HCT116 (cell line): ENCODE measurements at regions not wholly inside any gene's neighbourhood (a gene's known extent, or its start where the extent isn't known, plus 50 kb on each side); places are given as distances from the start of the nearest gene placed in this dataset.

ENCODE experiments used
- ATAC-seq: fragments of 200-7000 bp; cut with Tn5 transposase; 2 replicates; pipeline ENCODE4 v1.9.1; 2020; ENCODE audit warnings: mild to moderate bottlenecking, moderate library complexity
- BruUV-seq: library from RNA; stranded (reverse); fragments of 400-500 nt; replicated peaks from 2 replicates; lab custom pipeline; 2021; lab: Mats Ljungman, UMichigan
- CTCF ChIA-PET: fragments of 300-600 bp; sonication (Branson Sonifier 250); formaldehyde crosslinking; loops from one replicate; lab custom pipeline; 2021; ENCODE audit warnings: antibody characterized with exemption; lab: Charles Lee
- POLR2A ChIA-PET: fragments of 300-600, 350-600 bp; sonication (Branson Sonifier 250); formaldehyde crosslinking; loops from one replicate; lab custom pipeline; 2021; ENCODE audit warnings: antibody characterized with exemption; lab: Charles Lee
- RAD21 ChIA-PET, 2 experiments: fragments of 300-600 bp; sonication (Branson Sonifier 250); formaldehyde crosslinking; loops; one replicate each; lab custom pipeline; 2023; ENCODE audit warnings: low total read pairs in 2 of 2; ENCODE audit not compliant: uncharacterized antibody in 2 of 2, unreplicated experiment in 2 of 2, low non-redundant PET in 1 of 2; lab: Charles Lee
- DNase-seq: peaks from one replicate; pipeline ENCODE4 v3.0.0-alpha.2; 2010; ENCODE audit warnings: low read depth, low spot score
- H2AFZ ChIP-seq: fragments of 200-600 bp; shearing (Covaris generic), sonication (generic); 2 replicates; pipeline ENCODE4 v1.6.1; 2017; ENCODE audit warnings: low read depth, mixed run types, mixed read lengths, antibody characterized with exemption, low read length; ENCODE audit not compliant: poor library complexity, severe bottlenecking
- H3K27ac ChIP-seq: 2 replicates; pipeline ENCODE4 v1.5.1; 2012; ENCODE audit warnings: low read depth, low read length
- H3K27me3 ChIP-seq: fragments of 200-600 bp; sonication (generic); 2 replicates; pipeline ENCODE4 v1.6.1; 2016; ENCODE audit warnings: mixed run types, low read length, mixed read lengths; ENCODE audit not compliant: insufficient read depth
- H3K36me3 ChIP-seq, 2 experiments: fragments of 200-500 bp in 1 of 2; fragments of 200-600 bp in 1 of 2; sonication (Bioruptor generic) in 1 of 2; sonication (generic) in 1 of 2; 2 replicates each; pipeline versions ENCODE4 v1.5.1 to v1.6.1; 2014 to 2016; ENCODE audit warnings: low read length in 2 of 2, inconsistent platforms in 1 of 2, mixed read lengths in 1 of 2, mixed run types in 1 of 2; ENCODE audit not compliant: insufficient read depth in 2 of 2, control insufficient read depth in 1 of 2
- H3K4me1 ChIP-seq, 2 experiments: fragments of 200-600 bp in 1 of 2; sonication (generic) in 1 of 2; 2 replicates each; pipeline versions ENCODE4 v1.5.1 to v1.6.1; 2012 to 2017; ENCODE audit warnings: low read length in 2 of 2, inconsistent platforms in 1 of 2, mild to moderate bottlenecking in 1 of 2, mixed read lengths in 1 of 2, mixed run types in 1 of 2, moderate library complexity in 1 of 2; ENCODE audit not compliant: insufficient read depth in 2 of 2, control insufficient read depth in 1 of 2
- H3K4me2 ChIP-seq: fragments of 200-600 bp; sonication (generic); 2 replicates; pipeline ENCODE4 v1.6.1; 2017; ENCODE audit warnings: mixed run types, low read length, mixed read lengths
- H3K4me3 ChIP-seq, 2 experiments: fragments of 200-600 bp in 1 of 2; sonication (generic) in 1 of 2; replicated peaks in 1 of 2; 2 replicates each; pipeline ENCODE4 v1.5.1; 2011 to 2016; ENCODE audit warnings: low read length in 2 of 2, control low read depth in 1 of 2, low read depth in 1 of 2, mild to moderate bottlenecking in 1 of 2, mixed read lengths in 1 of 2, mixed run types in 1 of 2
- H3K79me2 ChIP-seq: fragments of 200-600 bp; sonication (generic); 2 replicates; pipeline ENCODE4 v1.6.1; 2017; ENCODE audit warnings: mild to moderate bottlenecking, mixed run types, low read length, moderate library complexity, mixed read lengths; ENCODE audit not compliant: insufficient read depth
- H3K9ac ChIP-seq: fragments of 200-600 bp; sonication (generic); 2 replicates; pipeline ENCODE4 v1.6.1; 2016; ENCODE audit warnings: low read length, mixed read lengths
- H3K9me2 ChIP-seq: fragments of 200-600 bp; sonication (generic), shearing (Covaris generic); 2 replicates; pipeline ENCODE4 v1.6.1; 2017; ENCODE audit warnings: mixed run types, mild to moderate bottlenecking, moderate library complexity; ENCODE audit not compliant: insufficient read depth
- H3K9me3 ChIP-seq, 2 experiments: fragments of 200-500 bp in 1 of 2; fragments of 200-600 bp in 1 of 2; sonication (Bioruptor generic) in 1 of 2; sonication (generic) in 1 of 2; 2 replicates each; pipeline ENCODE4 v1.6.1; 2014 to 2017; ENCODE audit warnings: low read length in 2 of 2, mixed read lengths in 2 of 2, inconsistent platforms in 1 of 2, low read depth in 1 of 2, mild to moderate bottlenecking in 1 of 2, mixed run types in 1 of 2, moderate library complexity in 1 of 2; ENCODE audit not compliant: control insufficient read depth in 1 of 2, insufficient read depth in 1 of 2
- H4K20me1 ChIP-seq: fragments of 200-600 bp; sonication (generic), shearing (Covaris generic); 2 replicates; pipeline ENCODE4 v1.6.1; 2017; ENCODE audit warnings: mixed run types, mild to moderate bottlenecking, moderate library complexity; ENCODE audit not compliant: insufficient read depth
- ATF3 ChIP-seq: IDR thresholded peaks from 2 replicates; pipeline ENCODE4 v1.6.1; 2012
- EGR1 ChIP-seq: IDR thresholded peaks from 2 replicates; pipeline ENCODE4 v1.6.1; 2012; ENCODE audit warnings: low read depth
- ELF1 ChIP-seq: IDR thresholded peaks from 2 replicates; pipeline ENCODE4 v1.6.1; 2012; ENCODE audit warnings: low read depth, borderline replicate concordance
- EZH2 ChIP-seq: fragments of 200-600 bp; sonication (generic); IDR thresholded peaks from 2 replicates; pipeline ENCODE4 v1.6.1; 2017; ENCODE audit warnings: antibody characterized with exemption, mixed run types
- EZH2phosphoT487 ChIP-seq: fragments of 200-600 bp; IDR thresholded peaks from 2 replicates; pipeline ENCODE4 v1.6.1; 2018; ENCODE audit warnings: antibody characterized with exemption, borderline replicate concordance
- JUND ChIP-seq: IDR thresholded peaks from 2 replicates; pipeline ENCODE4 v1.6.1; 2012
- SP1 ChIP-seq: IDR thresholded peaks from 2 replicates; pipeline ENCODE4 v1.6.1; 2012; ENCODE audit warnings: low read depth
- SRF ChIP-seq: IDR thresholded peaks from 2 replicates; pipeline ENCODE4 v1.6.1; 2012; ENCODE audit warnings: low read depth
- TCF7L2 ChIP-seq: IDR thresholded peaks from 2 replicates; pipeline ENCODE4 v1.7.0; 2011; ENCODE audit warnings: borderline replicate concordance, inconsistent platforms; ENCODE audit not compliant: insufficient read depth, insufficient read length; ENCODE audit errors: extremely low read depth
- ZFX ChIP-seq: fragments of 450-650 bp; IDR thresholded peaks from 2 replicates; pipeline ENCODE4 v1.6.1; 2017
- ZNF274 ChIP-seq: fragments of 200-500 bp; sonication (Bioruptor generic); IDR thresholded peaks from 2 replicates; pipeline ENCODE4 v1.6.1; 2014; ENCODE audit warnings: mild to moderate bottlenecking, low read depth, low read length, inconsistent platforms
- intact Hi-C: fragments of 100-400 bp; cut with micrococcal nuclease; formaldehyde crosslinking; loops from 2 replicates; pipeline ENCODE4 v1.10.0; 2022

- Histone ChIP-seq H3K9ac (no peak overlapping the region), H3K4me3 (no peak overlapping the region), H2AFZ (no peak overlapping the region), H3K9me3 (peaks cover 3 to 19% of the 10 kb centered on the region in 2 experiments; a peak in 2 of 4 replicates), H3K4me2 (no peak overlapping the region), H3K4me1 (no peaks in the 10 kb centered on the region), H3K27ac (no peak overlapping the region), H3K79me2 (no peaks in the 10 kb centered on the region), H3K36me3 (no peaks in the 10 kb centered on the region), H4K20me1 (no peaks in the 10 kb centered on the region), H3K9me2 (no peaks in the 10 kb centered on the region), H3K27me3 (no peaks in the 10 kb centered on the region)
- BruUV-seq = no TSS peak
- intact Hi-C loops = no loop called here
- RAD21 ChIA-PET = no interaction called here
- DNase-seq = no peak
- TF ChIP-seq EZH2 (no peak), JUND (no peak), SRF (no peak)
- ATAC-seq = no peak
- POLR2A ChIA-PET = no interaction called here
- CTCF ChIA-PET = no interaction called here
Observed at GRCh38 chr20:60365064-60365666, 406.9 kb downstream of the CDH26 start.

- ChIA-PET POLR2A (no interaction called here), RAD21 (no interaction called here), CTCF (no interaction called here)
- intact Hi-C loops = no loop called here
- Histone ChIP-seq H3K9ac (no peak overlapping the region), H3K27me3 (no peaks in the 10 kb centered on the region), H3K27ac (no peak overlapping the region), H4K20me1 (no peaks in the 10 kb centered on the region), H3K9me3 (peaks cover 4 to 19% of the 10 kb centered on the region in 2 experiments; a peak in 2 of 4 replicates), H2AFZ (no peak overlapping the region), H3K79me2 (no peaks in the 10 kb centered on the region), H3K4me1 (no peaks in the 10 kb centered on the region), H3K4me3 (no peak overlapping the region), H3K9me2 (no peaks in the 10 kb centered on the region), H3K4me2 (no peak overlapping the region), H3K36me3 (no peaks in the 10 kb centered on the region)
- ATAC-seq (no peak), DNase-seq (no peak)
- TF ChIP-seq SP1 (no peak), EZH2phosphoT487 (no peak), EZH2 (no peak), ZNF274 (no peak), JUND (no peak), ZFX (no peak), EGR1 (no peak), ELF1 (no peak), TCF7L2 (no peak), ATF3 (no peak)
- no TSS peak for BruUV-seq
Observed at GRCh38 chr20:60365882-60366281, 407.7 kb downstream of the CDH26 start.
